Body of pancreas (tissue), 4 donors: ENCODE measurements at regions not wholly inside any gene's neighbourhood (a gene's known extent, or its start where the extent isn't known, plus 50 kb on each side); places are given as distances from the start of the nearest gene placed in this dataset.

ENCODE experiments used
- ATAC-seq: fragments of 150-250 bp; one replicate; pipeline ENCODE4 v1.9.1; 2016
- DNase-seq, 4 donors: peaks; one replicate each; pipeline ENCODE4 v3.0.0-alpha.2; 2019
- H3K27ac ChIP-seq, 4 donors: fragments of 200-600 bp; sonication (generic); 1 replicate in 3 of 4; 2 replicates in 1 of 4; pipeline versions ENCODE4 v1.5.1 to v1.6.1; 2016 to 2019; ENCODE audit warnings: mild to moderate bottlenecking in 1 of 4, mixed read lengths in 1 of 4, moderate library complexity in 1 of 4
- H3K27me3 ChIP-seq, 2 donors: fragments of 200-600 bp; sonication (generic); one replicate each; pipeline ENCODE4 v1.6.0; 2016; ENCODE audit warnings: mild to moderate bottlenecking in 1 of 2
- H3K36me3 ChIP-seq, 2 donors: fragments of 200-600 bp; sonication (generic); replicated peaks in 1 of 2; 2 replicates each; pipeline ENCODE4 v1.5.1; 2016; ENCODE audit warnings: low read depth in 2 of 2; ENCODE audit not compliant: insufficient read depth in 1 of 2
- H3K4me1 ChIP-seq: fragments of 200-600 bp; sonication (generic); one replicate; pipeline ENCODE4 v1.6.0; 2016
- H3K4me3 ChIP-seq, 2 donors: fragments of 200-600 bp; sonication (generic); 1 replicate in 1 of 2; 2 replicates in 1 of 2; pipeline ENCODE4 v1.5.1; 2016 to 2019
- H3K9me3 ChIP-seq, 3 donors: fragments of 200-600 bp; sonication (generic); 1 replicate in 2 of 3; 2 replicates in 1 of 3; pipeline ENCODE4 v1.5.1; 2016
- CTCF ChIP-seq, 7 experiments: fragments of 450-650 bp in 4 of 7; fragments of 200-600 bp in 3 of 7; sonication (generic) in 3 of 7; IDR thresholded peaks; one replicate each; pipeline ENCODE4 v1.5.1; 2016 to 2019; ENCODE audit warnings: antibody characterized with exemption in 7 of 7
- POLR2A ChIP-seq, 3 donors: fragments of 450-650 bp; IDR thresholded peaks; one replicate each; pipeline ENCODE4 v1.6.1; 2016; ENCODE audit warnings: antibody characterized with exemption in 3 of 3, mild to moderate bottlenecking in 2 of 3
- WGBS, 2 donors: methylation state at CpG; one replicate each; pipeline ENCODE4 v1.1.5; 2017; 5-methylcytosine and 5-hydroxymethylcytosine counted together
- intact Hi-C: fragments of 100-400 bp; cut with DNase I; formaldehyde crosslinking; loops from one replicate; pipeline ENCODE4 v1.15.1; 2023

GRCh38 chr1:194616835-194617234, 1430.4 kb upstream of the B3GALT2 start:
- ATAC-seq, result no peak
- no peak for TF ChIP-seq POLR2A (IDR thresholded peaks at IDR 0.05)
- no peak for TF ChIP-seq CTCF (IDR thresholded peaks at IDR 0.05)
- no peaks in the 10 kb centered on the region for H3K4me1 ChIP-seq
- intact Hi-C loops, result no loop called here
- no peak overlapping the region for H3K4me3 ChIP-seq
- no peaks in the 10 kb centered on the region for H3K36me3 ChIP-seq
- 62 to 68% methylated on average over 9 of the region's 9 CpGs for WGBS, 2 donors
- H3K9me3 ChIP-seq, result no peaks in the 10 kb centered on the region
- no peak overlapping the region for H3K27ac ChIP-seq
- no peak for DNase-seq
- H3K27me3 ChIP-seq, result no peaks in the 10 kb centered on the region

DNA sequence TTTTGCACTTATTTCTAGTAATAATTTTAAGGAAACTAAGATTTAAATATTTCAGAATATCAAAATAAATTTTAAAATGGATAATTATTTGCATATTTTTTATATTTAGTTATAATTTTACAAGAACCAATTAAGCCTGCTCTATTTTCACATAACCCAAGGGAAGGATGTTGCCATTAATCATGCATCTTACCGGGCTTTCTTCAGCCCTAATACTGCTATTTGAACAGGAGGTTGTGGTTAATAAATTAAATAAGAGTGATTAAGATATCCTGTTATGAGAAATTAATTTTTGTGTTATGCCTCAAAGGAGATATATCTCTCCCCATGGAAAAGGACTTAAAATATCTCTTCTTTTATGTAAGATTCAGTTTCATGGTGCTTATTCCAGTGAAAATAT, 1415.8 kb upstream of the B3GALT2 start:
- H3K27ac ChIP-seq, result no peak overlapping the region
- H3K4me3 ChIP-seq, result no peak overlapping the region
- no peaks in the 10 kb centered on the region for H3K36me3 ChIP-seq
- intact Hi-C loops, result no loop called here
- ATAC-seq (no peak), DNase-seq (no peak)
- TF ChIP-seq CTCF (IDR thresholded peaks at IDR 0.05) (no peak), POLR2A (IDR thresholded peaks at IDR 0.05) (no peak)
- WGBS, 2 donors, result 58 to 71% methylated on average over 1 of the region's 1 CpG
- H3K27me3 ChIP-seq, result no peaks in the 10 kb centered on the region
- H3K9me3 ChIP-seq, result no peaks in the 10 kb centered on the region
- no peaks in the 10 kb centered on the region for H3K4me1 ChIP-seq

- intact Hi-C loops, result no loop called here
- no peaks in the 10 kb centered on the region for H3K36me3 ChIP-seq
- TF ChIP-seq POLR2A (IDR thresholded peaks at IDR 0.05) (no peak), CTCF (IDR thresholded peaks at IDR 0.05) (no peak)
- ATAC-seq (no peak), DNase-seq (no peak)
- 46 to 48% methylated on average over 3 of the region's 3 CpGs for whole genome bisulfite sequencing, 2 donors
- H3K9me3 ChIP-seq, result no peaks in the 10 kb centered on the region
- H3K27ac ChIP-seq, result no peak overlapping the region
- H3K4me1 ChIP-seq, result no peaks in the 10 kb centered on the region
- no peak overlapping the region for H3K4me3 ChIP-seq
- H3K27me3 ChIP-seq, result no peaks in the 10 kb centered on the region
Observed at GRCh38 chr1:194600716-194601115, 1414.3 kb upstream of the B3GALT2 start.

DNA sequence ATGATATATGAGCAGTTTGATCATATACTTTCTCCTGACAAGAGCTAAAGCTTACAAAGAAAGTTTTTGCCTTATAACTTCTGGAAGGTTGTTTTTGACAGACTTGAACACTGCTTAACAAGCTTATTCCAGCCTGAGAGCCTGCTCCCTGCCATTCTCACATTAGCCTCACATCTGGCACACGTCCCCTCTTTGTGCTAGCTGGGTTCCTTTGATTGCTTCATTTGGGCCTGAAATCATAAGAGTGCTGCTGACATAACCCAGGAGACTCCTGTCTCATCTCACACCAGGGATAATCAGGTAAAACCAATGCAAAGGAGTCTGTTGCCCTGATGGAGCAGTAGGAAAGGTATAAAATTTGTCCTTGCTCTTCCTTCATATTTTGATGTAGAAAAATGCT, 1411.7 kb upstream of the B3GALT2 start:
- no peaks in the 10 kb centered on the region for H3K27me3 ChIP-seq
- no peaks in the 10 kb centered on the region for H3K4me1 ChIP-seq
- H3K9me3 ChIP-seq, result no peaks in the 10 kb centered on the region
- no peak overlapping the region for H3K27ac ChIP-seq
- DNase-seq (no peak), ATAC-seq (no peak)
- intact Hi-C loops, result no loop called here
- no peak overlapping the region for H3K4me3 ChIP-seq
- WGBS, 2 donors, result 8 to 17% methylated on average over 1 of the region's 1 CpG
- no peaks in the 10 kb centered on the region for H3K36me3 ChIP-seq
- TF ChIP-seq CTCF (IDR thresholded peaks at IDR 0.05) (no peak), POLR2A (IDR thresholded peaks at IDR 0.05) (no peak)

GRCh38 chr1:194586302-194586701, 1399.9 kb upstream of the B3GALT2 start:
- no peaks in the 10 kb centered on the region for H3K4me1 ChIP-seq
- H3K36me3 ChIP-seq, result no peaks in the 10 kb centered on the region
- 31 to 34% methylated on average over 1 of the region's 1 CpG for WGBS, 2 donors
- no peak overlapping the region for H3K4me3 ChIP-seq
- H3K27ac ChIP-seq, result no peak overlapping the region
- intact Hi-C loops, result no loop called here
- no peaks in the 10 kb centered on the region for H3K27me3 ChIP-seq
- TF ChIP-seq POLR2A (IDR thresholded peaks at IDR 0.05), result no peak
- TF ChIP-seq CTCF (IDR thresholded peaks at IDR 0.05), result no peak
- H3K9me3 ChIP-seq, result no peaks in the 10 kb centered on the region
- no peak for DNase-seq
- ATAC-seq, result no peak
